ENCODE measurements at regions not wholly inside any gene's neighbourhood (a gene's known extent, or its start where the extent isn't known, plus 50 kb on each side); places are given as distances from the start of the nearest gene placed in this dataset.

DNA sequence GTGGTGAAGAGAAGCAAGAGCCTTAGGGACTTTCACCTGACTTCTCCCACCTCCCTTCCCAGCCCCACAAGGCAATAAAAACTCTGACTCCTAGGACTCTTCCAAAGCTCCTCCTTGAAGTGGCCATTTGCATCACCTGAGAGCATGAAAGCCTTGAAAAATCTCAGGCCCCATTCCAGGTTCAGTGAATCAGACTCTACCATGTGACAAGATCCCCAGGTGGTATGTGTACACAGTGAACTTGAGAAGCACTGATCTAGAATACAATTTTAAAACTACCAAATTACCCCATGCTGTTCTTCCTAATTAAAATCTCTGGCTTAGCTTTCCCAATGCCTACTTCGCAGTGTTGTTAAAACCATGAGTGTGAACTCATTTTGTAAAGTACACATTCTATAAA lies 195.1 kb upstream of the SAMSN1 start:
- no peak for TF ChIP-seq FOXP2 (optimal IDR thresholded peaks at IDR 0.05; ENCODE audit: borderline replicate concordance, extremely low read depth, extremely low read length, insufficient read depth)
- TF ChIP-seq, protein P1, sequence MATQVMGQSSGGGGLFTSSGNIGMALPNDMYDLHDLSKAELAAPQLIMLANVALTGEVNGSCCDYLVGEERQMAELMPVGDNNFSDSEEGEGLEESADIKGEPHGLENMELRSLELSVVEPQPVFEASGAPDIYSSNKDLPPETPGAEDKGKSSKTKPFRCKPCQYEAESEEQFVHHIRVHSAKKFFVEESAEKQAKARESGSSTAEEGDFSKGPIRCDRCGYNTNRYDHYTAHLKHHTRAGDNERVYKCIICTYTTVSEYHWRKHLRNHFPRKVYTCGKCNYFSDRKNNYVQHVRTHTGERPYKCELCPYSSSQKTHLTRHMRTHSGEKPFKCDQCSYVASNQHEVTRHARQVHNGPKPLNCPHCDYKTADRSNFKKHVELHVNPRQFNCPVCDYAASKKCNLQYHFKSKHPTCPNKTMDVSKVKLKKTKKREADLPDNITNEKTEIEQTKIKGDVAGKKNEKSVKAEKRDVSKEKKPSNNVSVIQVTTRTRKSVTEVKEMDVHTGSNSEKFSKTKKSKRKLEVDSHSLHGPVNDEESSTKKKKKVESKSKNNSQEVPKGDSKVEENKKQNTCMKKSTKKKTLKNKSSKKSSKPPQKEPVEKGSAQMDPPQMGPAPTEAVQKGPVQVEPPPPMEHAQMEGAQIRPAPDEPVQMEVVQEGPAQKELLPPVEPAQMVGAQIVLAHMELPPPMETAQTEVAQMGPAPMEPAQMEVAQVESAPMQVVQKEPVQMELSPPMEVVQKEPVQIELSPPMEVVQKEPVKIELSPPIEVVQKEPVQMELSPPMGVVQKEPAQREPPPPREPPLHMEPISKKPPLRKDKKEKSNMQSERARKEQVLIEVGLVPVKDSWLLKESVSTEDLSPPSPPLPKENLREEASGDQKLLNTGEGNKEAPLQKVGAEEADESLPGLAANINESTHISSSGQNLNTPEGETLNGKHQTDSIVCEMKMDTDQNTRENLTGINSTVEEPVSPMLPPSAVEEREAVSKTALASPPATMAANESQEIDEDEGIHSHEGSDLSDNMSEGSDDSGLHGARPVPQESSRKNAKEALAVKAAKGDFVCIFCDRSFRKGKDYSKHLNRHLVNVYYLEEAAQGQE (IDR thresholded peaks at IDR 0.05; ENCODE audit: insufficient read depth in 1 of 2, low read depth in 2 of 2, low read length in 2 of 2): no peak
- no peak for TF ChIP-seq SIN3A (IDR thresholded peaks at IDR 0.05; ENCODE audit: borderline replicate concordance, insufficient read depth, low read length)
- no peak for TF ChIP-seq POLR2AphosphoS5 (IDR thresholded peaks at IDR 0.05; ENCODE audit: low read depth, low read length)
- no peak for TF ChIP-seq TAF1 (IDR thresholded peaks at IDR 0.05; ENCODE audit: borderline replicate concordance, insufficient read depth, low read length)

DNA sequence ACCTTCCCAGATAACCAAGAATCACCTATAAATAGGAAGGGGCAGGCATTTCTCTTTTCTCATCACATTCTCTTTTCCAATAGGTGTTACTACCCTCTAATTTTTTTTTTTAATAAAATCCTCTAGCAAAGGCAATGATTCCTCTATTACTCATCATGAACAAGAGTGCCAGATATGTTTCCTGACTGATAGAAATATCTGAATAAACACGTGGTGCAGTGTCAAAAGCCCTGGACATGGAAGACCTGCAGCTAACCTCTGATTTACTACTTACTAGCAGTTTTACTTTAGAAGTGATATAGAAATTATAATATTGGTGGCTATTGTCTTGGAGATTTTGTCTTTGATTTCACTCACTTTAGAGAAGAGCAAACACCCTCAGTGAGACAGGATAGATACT lies 194.6 kb upstream of the SAMSN1 start:
- TF ChIP-seq SIN3A (IDR thresholded peaks at IDR 0.05; ENCODE audit: borderline replicate concordance, insufficient read depth, low read length): no peak
- TF ChIP-seq FOXP2 (optimal IDR thresholded peaks at IDR 0.05; ENCODE audit: borderline replicate concordance, extremely low read depth, extremely low read length, insufficient read depth): no peak
- TF ChIP-seq POLR2AphosphoS5 (IDR thresholded peaks at IDR 0.05; ENCODE audit: low read depth, low read length): no peak
- TF ChIP-seq TAF1 (IDR thresholded peaks at IDR 0.05; ENCODE audit: borderline replicate concordance, insufficient read depth, low read length): no peak
- TF ChIP-seq, protein P1 (IDR thresholded peaks at IDR 0.05; ENCODE audit: insufficient read depth in 1 of 2, low read depth in 2 of 2, low read length in 2 of 2): no peak

DNA sequence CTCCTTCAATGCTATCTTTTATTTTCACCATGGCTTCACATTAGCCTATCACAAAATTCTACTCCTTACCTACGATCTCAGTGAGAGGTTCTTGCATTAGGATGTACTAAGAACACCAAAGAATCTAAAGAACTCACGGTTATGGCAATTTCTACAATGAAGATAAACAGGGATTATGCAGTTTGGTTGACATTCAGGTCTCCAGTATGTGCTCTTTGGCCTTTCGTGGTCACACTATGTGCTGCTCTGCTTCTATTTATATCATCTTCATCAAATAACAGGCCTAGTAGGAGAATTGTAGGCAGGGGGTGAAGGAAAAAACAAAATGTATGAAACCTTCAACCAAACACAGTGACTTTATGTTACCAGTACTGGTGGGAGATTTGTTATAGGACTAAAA lies 194.0 kb upstream of the SAMSN1 start:
- TF ChIP-seq POLR2AphosphoS5 (IDR thresholded peaks at IDR 0.05; ENCODE audit: low read depth, low read length): no peak

DNA sequence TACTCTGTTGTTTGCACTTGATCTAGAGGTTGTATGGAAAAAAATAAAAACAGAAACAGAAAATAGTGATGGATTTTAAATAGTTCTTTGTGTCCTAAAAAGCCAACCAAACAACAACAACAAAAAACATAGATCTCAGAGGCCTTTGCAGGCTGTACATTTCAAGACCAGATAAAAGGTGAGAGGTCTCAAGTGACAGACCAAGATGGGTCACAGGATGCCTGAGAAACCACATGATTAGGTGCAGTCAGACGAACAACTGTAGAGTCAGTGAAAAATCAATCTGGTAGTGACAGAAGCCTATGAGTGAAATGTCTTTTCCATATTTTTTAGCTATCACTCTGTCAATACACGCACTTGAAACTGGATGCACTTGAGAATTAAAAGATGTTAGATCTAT lies 193.5 kb upstream of the SAMSN1 start:
- no peak for TF ChIP-seq TAF1 (IDR thresholded peaks at IDR 0.05; ENCODE audit: borderline replicate concordance, insufficient read depth, low read length)
- TF ChIP-seq POLR2AphosphoS5 (IDR thresholded peaks at IDR 0.05; ENCODE audit: low read depth, low read length): no peak
- TF ChIP-seq, protein P1 (IDR thresholded peaks at IDR 0.05; ENCODE audit: insufficient read depth in 1 of 2, low read depth in 2 of 2, low read length in 2 of 2): no peak
- TF ChIP-seq SIN3A (IDR thresholded peaks at IDR 0.05; ENCODE audit: borderline replicate concordance, insufficient read depth, low read length): no peak
- TF ChIP-seq FOXP2 (optimal IDR thresholded peaks at IDR 0.05; ENCODE audit: borderline replicate concordance, extremely low read depth, extremely low read length, insufficient read depth): no peak

DNA sequence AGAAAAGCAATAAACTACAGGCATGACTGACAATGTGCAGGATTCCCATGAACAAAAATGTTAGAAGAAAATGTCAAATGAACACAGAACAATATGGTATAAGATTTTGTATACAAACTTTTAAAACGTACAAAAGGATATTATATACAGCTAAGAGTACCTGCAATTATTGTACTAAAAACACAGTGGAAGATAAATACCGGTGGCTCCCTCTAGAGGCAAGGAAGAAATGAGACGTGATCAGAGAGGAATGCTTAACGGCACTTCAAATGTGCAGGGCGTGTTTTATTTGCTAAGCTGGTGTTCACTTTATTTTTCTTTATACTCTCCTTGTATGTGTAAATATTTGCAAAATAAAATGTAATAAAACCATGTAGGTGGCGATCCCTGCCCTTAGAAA lies 191.8 kb upstream of the SAMSN1 start:
- TF ChIP-seq, protein P1 (IDR thresholded peaks at IDR 0.05; ENCODE audit: insufficient read depth in 1 of 2, low read depth in 2 of 2, low read length in 2 of 2): no peak
- TF ChIP-seq TAF1 (IDR thresholded peaks at IDR 0.05; ENCODE audit: borderline replicate concordance, insufficient read depth, low read length) (no peak), POLR2AphosphoS5 (IDR thresholded peaks at IDR 0.05; ENCODE audit: low read depth, low read length) (no peak), SIN3A (IDR thresholded peaks at IDR 0.05; ENCODE audit: borderline replicate concordance, insufficient read depth, low read length) (no peak), FOXP2 (optimal IDR thresholded peaks at IDR 0.05; ENCODE audit: borderline replicate concordance, extremely low read depth, extremely low read length, insufficient read depth) (no peak)

All from PFSK-1 (cell line).